Neutrophil (primary cell): ENCODE measurements at regions not wholly inside any gene's neighbourhood (a gene's known extent, or its start where the extent isn't known, plus 50 kb on each side); places are given as distances from the start of the nearest gene placed in this dataset.

Experiments
- H3K27ac ChIP-seq: fragments of 200-600 bp; sonication (generic); 2 replicates; pipeline ENCODE4 v1.5.1; 2016; ENCODE audit warnings: mild to moderate bottlenecking, moderate library complexity
- H3K27me3 ChIP-seq: fragments of 200-600 bp; sonication (generic); 2 replicates; pipeline ENCODE4 v1.6.0; 2016; ENCODE audit warnings: mild to moderate bottlenecking
- H3K36me3 ChIP-seq: fragments of 200-600 bp; sonication (generic); 2 replicates; pipeline ENCODE4 v1.5.1; 2017
- H3K4me1 ChIP-seq, 2 experiments: fragments of 200-600 bp in 1 of 2; sonication (generic) in 1 of 2; 1 replicate in 1 of 2; 2 replicates in 1 of 2; pipeline versions ENCODE4 v1.5.1 to v1.6.1; 2013 to 2016; ENCODE audit warnings: low read depth in 1 of 2, low read length in 1 of 2, mild to moderate bottlenecking in 1 of 2, moderate library complexity in 1 of 2; ENCODE audit not compliant: control insufficient read depth in 1 of 2, insufficient read depth in 1 of 2
- H3K4me3 ChIP-seq, 2 experiments: fragments of 200-600 bp in 1 of 2; sonication (generic) in 1 of 2; 1 replicate in 1 of 2; 2 replicates in 1 of 2; pipeline ENCODE4 v1.5.1; 2013 to 2016; ENCODE audit warnings: low read depth in 1 of 2, low read length in 1 of 2, mild to moderate bottlenecking in 1 of 2, moderate library complexity in 1 of 2
- H3K9me3 ChIP-seq: fragments of 200-600 bp; sonication (generic); 2 replicates; pipeline ENCODE4 v1.5.1; 2016
- TF ChIP-seq, protein P1 (sequence below): fragments of 200-600 bp; sonication (generic); IDR thresholded peaks from 2 replicates; pipeline ENCODE4 v1.5.1; 2016; ENCODE audit warnings: antibody characterized with exemption

DNA sequence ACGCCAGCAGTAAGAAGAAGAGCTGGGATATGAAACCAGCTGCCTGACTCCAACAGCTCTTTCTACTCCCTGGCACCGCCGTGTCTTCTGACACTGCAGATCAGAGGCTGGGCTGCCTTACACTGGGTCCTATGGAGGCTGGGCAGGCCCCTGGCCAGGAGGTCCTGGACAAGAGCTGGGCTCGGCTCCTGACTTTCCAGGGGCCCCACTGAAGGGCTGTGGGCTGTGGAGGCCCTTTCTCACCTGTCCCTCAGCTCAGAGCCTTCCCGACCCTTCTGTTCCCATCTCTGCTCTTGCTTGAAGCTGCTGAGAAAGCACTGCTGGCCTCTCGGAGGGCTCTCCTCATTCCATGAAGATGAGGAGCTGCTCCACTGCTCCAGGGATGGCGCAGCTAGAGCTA, 85.9 kb upstream of the UNC5B start:
- TF ChIP-seq, protein P1, sequence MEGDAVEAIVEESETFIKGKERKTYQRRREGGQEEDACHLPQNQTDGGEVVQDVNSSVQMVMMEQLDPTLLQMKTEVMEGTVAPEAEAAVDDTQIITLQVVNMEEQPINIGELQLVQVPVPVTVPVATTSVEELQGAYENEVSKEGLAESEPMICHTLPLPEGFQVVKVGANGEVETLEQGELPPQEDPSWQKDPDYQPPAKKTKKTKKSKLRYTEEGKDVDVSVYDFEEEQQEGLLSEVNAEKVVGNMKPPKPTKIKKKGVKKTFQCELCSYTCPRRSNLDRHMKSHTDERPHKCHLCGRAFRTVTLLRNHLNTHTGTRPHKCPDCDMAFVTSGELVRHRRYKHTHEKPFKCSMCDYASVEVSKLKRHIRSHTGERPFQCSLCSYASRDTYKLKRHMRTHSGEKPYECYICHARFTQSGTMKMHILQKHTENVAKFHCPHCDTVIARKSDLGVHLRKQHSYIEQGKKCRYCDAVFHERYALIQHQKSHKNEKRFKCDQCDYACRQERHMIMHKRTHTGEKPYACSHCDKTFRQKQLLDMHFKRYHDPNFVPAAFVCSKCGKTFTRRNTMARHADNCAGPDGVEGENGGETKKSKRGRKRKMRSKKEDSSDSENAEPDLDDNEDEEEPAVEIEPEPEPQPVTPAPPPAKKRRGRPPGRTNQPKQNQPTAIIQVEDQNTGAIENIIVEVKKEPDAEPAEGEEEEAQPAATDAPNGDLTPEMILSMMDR = no peak
- peaks cover 48% of the 10 kb centered on the region for H3K27me3 ChIP-seq

DNA sequence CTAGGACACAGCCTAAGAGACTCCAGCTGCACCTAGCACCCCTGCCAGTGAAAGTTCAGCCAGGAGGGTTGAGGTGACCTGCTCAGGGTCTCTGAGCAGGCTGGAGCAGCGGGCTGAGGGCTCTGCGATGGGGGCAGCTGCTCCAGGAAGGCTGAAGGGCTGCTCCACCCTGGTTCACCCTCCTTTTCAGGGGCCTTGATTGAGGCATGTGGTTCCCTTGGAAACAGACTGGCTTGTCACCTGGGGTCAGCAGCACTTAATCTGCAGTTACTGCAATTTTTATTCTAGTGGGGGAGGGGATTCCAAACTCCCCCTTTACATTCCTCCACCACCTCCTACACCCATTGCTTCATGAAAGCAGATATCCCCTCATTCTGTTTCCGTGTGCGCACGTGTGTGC, 85.3 kb upstream of the UNC5B start:
- H3K9me3 ChIP-seq = no peaks in the 10 kb centered on the region
- TF ChIP-seq, protein P1 = no peak
- no peak overlapping the region for H3K27ac ChIP-seq
- H3K4me3 ChIP-seq = no peak overlapping the region
- H3K36me3 ChIP-seq = no peaks in the 10 kb centered on the region
- H3K4me1 ChIP-seq = no peaks in the 10 kb centered on the region
- peaks cover 49% of the 10 kb centered on the region for H3K27me3 ChIP-seq

More for the DNA sequence above, 85.9 kb upstream of the UNC5B start:
- no peak overlapping the region for H3K27ac ChIP-seq
- H3K36me3 ChIP-seq = no peaks in the 10 kb centered on the region
- no peaks in the 10 kb centered on the region for H3K4me1 ChIP-seq
- H3K9me3 ChIP-seq = no peaks in the 10 kb centered on the region
- H3K4me3 ChIP-seq = no peak overlapping the region

DNA sequence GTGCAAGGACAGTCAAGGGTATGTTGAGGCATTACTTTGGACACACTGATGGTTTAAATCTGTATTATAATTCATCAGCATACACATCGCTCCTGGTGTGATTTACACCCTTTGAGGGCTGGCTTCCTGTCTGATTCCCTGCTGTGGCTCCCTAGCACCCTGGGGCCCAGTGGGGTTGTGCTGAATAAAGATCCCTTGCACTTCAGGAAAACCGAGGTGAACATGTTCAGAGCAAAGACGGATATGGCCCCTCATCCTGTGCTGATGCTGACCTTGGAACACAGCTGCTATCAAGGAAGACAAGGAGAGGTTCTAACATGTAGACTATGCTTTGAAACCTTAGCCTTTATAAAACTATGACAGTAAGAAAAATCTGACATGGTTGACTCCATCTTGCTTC, 84.6 kb upstream of the UNC5B start:
- H3K27me3 ChIP-seq = peaks cover 46% of the 10 kb centered on the region
- H3K9me3 ChIP-seq = no peaks in the 10 kb centered on the region
- TF ChIP-seq, protein P1 = no peak
- H3K36me3 ChIP-seq = no peaks in the 10 kb centered on the region
- no peak overlapping the region for H3K27ac ChIP-seq
- no peaks in the 10 kb centered on the region for H3K4me1 ChIP-seq
- no peak overlapping the region for H3K4me3 ChIP-seq

DNA sequence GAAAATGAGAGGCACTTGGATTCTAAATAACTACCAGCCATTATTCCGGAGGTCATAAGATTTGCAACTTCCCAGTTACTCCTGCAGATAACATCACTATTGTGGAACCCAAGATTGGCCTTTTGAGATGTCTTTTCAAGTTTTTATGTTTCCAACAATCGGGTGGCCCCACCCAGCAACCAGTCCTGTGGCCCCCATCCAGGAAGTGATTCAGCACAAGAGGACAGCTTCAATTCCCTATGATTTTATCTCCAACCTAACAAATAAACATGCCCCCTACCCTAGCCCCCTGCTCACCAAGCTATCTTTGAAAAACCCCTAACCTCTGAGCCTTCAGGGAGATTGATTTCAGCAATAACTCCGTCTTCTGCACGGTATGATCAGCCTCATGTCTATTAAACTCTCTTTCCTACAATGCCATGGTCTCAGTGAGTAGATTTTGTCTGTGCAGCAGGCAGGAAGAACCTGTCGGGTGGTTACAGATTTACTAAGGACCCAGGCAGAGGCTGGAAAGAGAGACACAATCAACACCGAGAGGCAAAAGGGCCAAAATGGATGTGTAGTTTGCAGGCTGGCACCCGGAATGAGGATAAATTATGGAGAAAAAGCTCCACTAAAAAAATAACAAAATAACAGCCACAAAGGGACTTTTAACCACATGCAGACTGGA, 83.9 kb upstream of the UNC5B start:
- H3K4me3 ChIP-seq = no peak overlapping the region
- TF ChIP-seq, protein P1 = no peak

DNA sequence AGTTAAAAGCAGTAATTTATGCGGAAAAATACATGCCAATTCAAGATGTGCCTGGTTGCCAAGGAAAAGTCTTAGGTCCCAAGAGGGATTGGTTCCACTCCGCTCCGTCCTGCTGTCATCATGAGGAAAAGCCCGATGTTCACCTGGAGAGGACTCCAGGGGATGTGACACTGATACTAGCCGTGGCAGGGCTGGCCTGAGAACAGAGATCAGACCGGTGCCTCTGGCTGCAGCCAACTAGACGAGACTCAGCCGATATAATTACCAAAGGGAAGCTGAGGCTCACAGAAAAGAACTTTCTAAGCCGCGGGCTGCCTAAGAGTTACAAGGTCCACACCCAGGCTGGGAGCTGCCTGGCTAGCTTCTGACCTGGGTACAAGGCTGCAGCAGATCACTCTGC, 81.3 kb upstream of the UNC5B start:
- TF ChIP-seq, protein P1 = no peak
- Histone ChIP-seq H3K27me3 (peaks cover 45% of the 10 kb centered on the region), H3K27ac (no peak overlapping the region)

More for the DNA sequence above, 83.9 kb upstream of the UNC5B start:
- H3K36me3 ChIP-seq = no peaks in the 10 kb centered on the region
- no peak overlapping the region for H3K27ac ChIP-seq
- peaks cover 44% of the 10 kb centered on the region for H3K27me3 ChIP-seq
- no peaks in the 10 kb centered on the region for H3K4me1 ChIP-seq
- H3K9me3 ChIP-seq = no peaks in the 10 kb centered on the region

More for the DNA sequence above, 81.3 kb upstream of the UNC5B start:
- Histone ChIP-seq H3K9me3 (no peaks in the 10 kb centered on the region), H3K4me1 (no peaks in the 10 kb centered on the region), H3K36me3 (no peaks in the 10 kb centered on the region), H3K4me3 (no peak overlapping the region)
